NCI-H226 (cell line): ENCODE measurements at regions not wholly inside any gene's neighbourhood (a gene's known extent, or its start where the extent isn't known, plus 50 kb on each side); places are given as distances from the start of the nearest gene placed in this dataset.
"Not testable (repeated sequence)": the region's sequence is repeated elsewhere in the genome, so short reads cannot be mapped to it uniquely, and the experiment has no call there.

ENCODE experiments used
- DNase-seq: peaks from one replicate; pipeline ENCODE4 v3.0.0-alpha.2; 2015

- DNase-seq = no peak
These were observed 1646.0 kb downstream of the PCDH9 start for GRCh38 chr13:65584126-65584525.

- no peak for DNase-seq
These were observed 1648.0 kb downstream of the PCDH9 start for GRCh38 chr13:65582160-65582559.

GRCh38 chr13:65564561-65564960, 1665.6 kb downstream of the PCDH9 start:
- not testable (repeated sequence) for DNase-seq

- DNase-seq = no peak
These were observed 1667.8 kb downstream of the PCDH9 start for GRCh38 chr13:65562305-65562704.

GRCh38 chr13:65560936-65561335, 1669.2 kb downstream of the PCDH9 start:
- no peak for DNase-seq

GRCh38 chr13:65555962-65556361, 1674.2 kb downstream of the PCDH9 start:
- no peak for DNase-seq

- DNase-seq = no peak
These were observed 1676.9 kb downstream of the PCDH9 start for GRCh38 chr13:65553096-65553727.

GRCh38 chr13:65551208-65551607, 1678.9 kb downstream of the PCDH9 start:
- no peak for DNase-seq

GRCh38 chr13:65540175-65540574, 1690.0 kb downstream of the PCDH9 start:
- DNase-seq = no peak

- DNase-seq = no peak
These were observed 1694.8 kb downstream of the PCDH9 start for GRCh38 chr13:65535370-65535769.

- no peak for DNase-seq
These were observed 1697.9 kb downstream of the PCDH9 start for GRCh38 chr13:65532231-65532630.

GRCh38 chr13:65530688-65531087, 1699.4 kb downstream of the PCDH9 start:
- no peak for DNase-seq

- no peak for DNase-seq
These were observed 1700.6 kb downstream of the PCDH9 start for GRCh38 chr13:65529541-65529940.

GRCh38 chr13:65508745-65509144, 1721.4 kb downstream of the PCDH9 start:
- no peak for DNase-seq

GRCh38 chr13:65508338-65508737, 1721.8 kb downstream of the PCDH9 start:
- no peak for DNase-seq

GRCh38 chr13:65505941-65506340, 1724.2 kb downstream of the PCDH9 start:
- no peak for DNase-seq

GRCh38 chr13:65504213-65504612, 1725.9 kb downstream of the PCDH9 start:
- DNase-seq = no peak

- no peak for DNase-seq
These were observed 1729.7 kb downstream of the PCDH9 start for GRCh38 chr13:65500481-65500880.

GRCh38 chr13:65499256-65499655, 1730.9 kb downstream of the PCDH9 start:
- DNase-seq = no peak

- DNase-seq = peak; percentile 12
These were observed 1732.9 kb downstream of the PCDH9 start for GRCh38 chr13:65497265-65497664.

GRCh38 chr13:65490725-65491124, 1739.4 kb downstream of the PCDH9 start:
- DNase-seq = not testable (repeated sequence)

- no peak for DNase-seq
These were observed 1741.5 kb downstream of the PCDH9 start for GRCh38 chr13:65488606-65489005.

GRCh38 chr13:65479692-65480091, 1750.4 kb downstream of the PCDH9 start:
- no peak for DNase-seq

- no peak for DNase-seq
These were observed 1756.9 kb downstream of the PCDH9 start for GRCh38 chr13:65473196-65473595.

- no peak for DNase-seq
These were observed 1757.8 kb downstream of the PCDH9 start for GRCh38 chr13:65472336-65472735.
